Kidney (tissue), 13 donors: ENCODE measurements at regions not wholly inside any gene's neighbourhood (a gene's known extent, or its start where the extent isn't known, plus 50 kb on each side); places are given as distances from the start of the nearest gene placed in this dataset.

Source experiments
- DNase-seq, 5 donors: peaks; one replicate each; pipeline ENCODE4 v3.0.0-alpha.2; 2013 to 2020
- FAIRE-seq: peaks from 2 replicates; lab custom pipeline; 2012; peaks lifted over from hg19 to GRCh38; lab: Jason Lieb, UNC
- H3K27ac ChIP-seq, 2 donors: one replicate each; pipeline ENCODE4 v1.7.0; 2013; ENCODE audit warnings: low read depth in 2 of 2, low read length in 2 of 2, inconsistent platforms in 1 of 2
- H3K27me3 ChIP-seq: one replicate; pipeline ENCODE4 v1.7.1; 2013; ENCODE audit warnings: low read length, inconsistent platforms; ENCODE audit not compliant: control insufficient read depth, insufficient read depth
- H3K36me3 ChIP-seq, 3 donors: one replicate each; pipeline versions ENCODE4 v1.7.0 to v1.7.1; 2013; ENCODE audit warnings: low read length in 3 of 3, control low read depth in 1 of 3, inconsistent platforms in 1 of 3; ENCODE audit not compliant: insufficient read depth in 3 of 3, control insufficient read depth in 2 of 3
- H3K4me1 ChIP-seq, 3 donors: one replicate each; pipeline versions ENCODE4 v1.7.0 to v1.7.1; 2013; ENCODE audit warnings: low read length in 3 of 3, inconsistent platforms in 1 of 3, low read depth in 1 of 3; ENCODE audit not compliant: control insufficient read depth in 2 of 3, insufficient read depth in 2 of 3
- H3K4me3 ChIP-seq, 3 donors: one replicate each; pipeline versions ENCODE4 v1.7.0 to v1.8.1; 2013; ENCODE audit warnings: low read length in 3 of 3, control low read depth in 1 of 3, inconsistent platforms in 1 of 3
- H3K9ac ChIP-seq, 3 donors: one replicate each; pipeline versions ENCODE4 v1.7.0 to v1.7.1; 2013; ENCODE audit warnings: low read length in 3 of 3, control low read depth in 1 of 3, inconsistent platforms in 1 of 3
- H3K9me3 ChIP-seq, 3 donors: one replicate each; pipeline versions ENCODE4 v1.7.0 to v1.7.1; 2013; ENCODE audit warnings: low read length in 3 of 3, control low read depth in 1 of 3, inconsistent platforms in 1 of 3; ENCODE audit not compliant: control insufficient read depth in 2 of 3, insufficient read depth in 1 of 3
- intact Hi-C: fragments of 100-400 bp; cut with DNase I; formaldehyde crosslinking; loops from one replicate; pipeline ENCODE4 v1.11.1; 2022
- TF ChIP-seq, protein P1 (sequence below): IDR thresholded peaks from 3 replicates; pipeline ENCODE4 v1.5.1; 2012; ENCODE audit warnings: mild to moderate bottlenecking, moderate library complexity, borderline replicate concordance; ENCODE audit not compliant: insufficient read depth; ENCODE audit errors: extremely low read depth
- donor health status: control.
- donor health status: control.
- donor health status: control.
- donor health status: control.
- donor health status: control.
- donor health status: DM: yes; HTN: yes; CAD: no.
- donor health status: Normal renal cell carcinoma (clear cell type).

DNA sequence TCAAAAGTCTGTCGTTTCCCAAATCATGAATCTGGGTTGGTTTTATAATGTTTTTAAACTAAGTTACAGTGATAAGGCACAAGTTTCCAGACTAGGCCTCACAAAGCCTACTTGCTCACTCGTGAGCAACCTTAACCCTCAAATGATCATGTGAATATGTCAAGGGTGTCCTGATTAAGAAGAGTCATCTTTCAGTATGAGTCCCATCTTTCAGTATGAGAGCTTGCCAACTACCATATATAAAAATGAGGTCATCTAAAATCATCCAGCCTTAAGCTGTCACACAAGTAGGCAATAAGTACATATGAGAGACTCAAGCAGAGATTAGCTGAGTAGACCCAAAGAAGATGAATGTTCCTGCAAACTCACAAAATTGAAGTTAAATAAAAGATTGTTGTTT lies 668.4 kb upstream of the FAM174A start:
- Histone ChIP-seq H3K27me3 (no peaks in the 10 kb centered on the region), H3K4me3 (no peak overlapping the region), H3K27ac (no peak overlapping the region), H3K9me3 (no peaks in the 10 kb centered on the region), H3K36me3 (no peaks in the 10 kb centered on the region), H3K4me1 (no peaks in the 10 kb centered on the region), H3K9ac (no peak overlapping the region)
- TF ChIP-seq, protein P1, sequence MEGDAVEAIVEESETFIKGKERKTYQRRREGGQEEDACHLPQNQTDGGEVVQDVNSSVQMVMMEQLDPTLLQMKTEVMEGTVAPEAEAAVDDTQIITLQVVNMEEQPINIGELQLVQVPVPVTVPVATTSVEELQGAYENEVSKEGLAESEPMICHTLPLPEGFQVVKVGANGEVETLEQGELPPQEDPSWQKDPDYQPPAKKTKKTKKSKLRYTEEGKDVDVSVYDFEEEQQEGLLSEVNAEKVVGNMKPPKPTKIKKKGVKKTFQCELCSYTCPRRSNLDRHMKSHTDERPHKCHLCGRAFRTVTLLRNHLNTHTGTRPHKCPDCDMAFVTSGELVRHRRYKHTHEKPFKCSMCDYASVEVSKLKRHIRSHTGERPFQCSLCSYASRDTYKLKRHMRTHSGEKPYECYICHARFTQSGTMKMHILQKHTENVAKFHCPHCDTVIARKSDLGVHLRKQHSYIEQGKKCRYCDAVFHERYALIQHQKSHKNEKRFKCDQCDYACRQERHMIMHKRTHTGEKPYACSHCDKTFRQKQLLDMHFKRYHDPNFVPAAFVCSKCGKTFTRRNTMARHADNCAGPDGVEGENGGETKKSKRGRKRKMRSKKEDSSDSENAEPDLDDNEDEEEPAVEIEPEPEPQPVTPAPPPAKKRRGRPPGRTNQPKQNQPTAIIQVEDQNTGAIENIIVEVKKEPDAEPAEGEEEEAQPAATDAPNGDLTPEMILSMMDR: no peak
- FAIRE-seq (no peak), DNase-seq (no peak)
- intact Hi-C loops: no loop called here

GRCh38 chr5:99865159-99865558 lies 670.0 kb upstream of the FAM174A start:
- Histone ChIP-seq H3K4me3 (no peak overlapping the region), H3K4me1 (no peaks in the 10 kb centered on the region), H3K9me3 (no peaks in the 10 kb centered on the region), H3K27ac (no peak overlapping the region), H3K9ac (no peak overlapping the region), H3K27me3 (no peaks in the 10 kb centered on the region), H3K36me3 (no peaks in the 10 kb centered on the region)
- no peak for FAIRE-seq
- TF ChIP-seq, protein P1: no peak
- no peak for DNase-seq
- intact Hi-C loops: no loop called here

GRCh38 chr5:99835791-99836190 lies 699.4 kb upstream of the FAM174A start:
- H3K36me3 ChIP-seq: no peaks in the 10 kb centered on the region
- intact Hi-C loops: no loop called here
- H3K9ac ChIP-seq: no peak overlapping the region
- FAIRE-seq: no peak
- TF ChIP-seq, protein P1: no peak
- no peaks in the 10 kb centered on the region for H3K4me1 ChIP-seq
- no peaks in the 10 kb centered on the region for H3K9me3 ChIP-seq
- H3K4me3 ChIP-seq: no peak overlapping the region
- no peak overlapping the region for H3K27ac ChIP-seq
- peak in 1 of 5 donors; percentile 31 for DNase-seq
- H3K27me3 ChIP-seq: no peaks in the 10 kb centered on the region

- DNase-seq (peak in 2 of 5 donors; percentile 64 to 78), FAIRE-seq (no peak)
- intact Hi-C loops: no loop called here
- H3K9me3 ChIP-seq: no peaks in the 10 kb centered on the region
- H3K4me1 ChIP-seq: no peaks in the 10 kb centered on the region
- H3K36me3 ChIP-seq: no peaks in the 10 kb centered on the region
- no peak overlapping the region for H3K27ac ChIP-seq
- no peak overlapping the region for H3K4me3 ChIP-seq
- no peaks in the 10 kb centered on the region for H3K27me3 ChIP-seq
- TF ChIP-seq, protein P1: no peak
- H3K9ac ChIP-seq: no peak overlapping the region
Measured at GRCh38 chr5:99827136-99827535, 708.0 kb upstream of the FAM174A start.
